GM12878 (cell line): ENCODE measurements at regions not wholly inside any gene's neighbourhood (a gene's known extent, or its start where the extent isn't known, plus 50 kb on each side); places are given as distances from the start of the nearest gene placed in this dataset.

Experiments
- EZH2 ChIP-seq: IDR thresholded peaks from 2 replicates; pipeline ENCODE4 v1.6.1; 2012; ENCODE audit warnings: low read depth, mild to moderate bottlenecking, control low read depth, inconsistent platforms, low read length, borderline replicate concordance; ENCODE audit not compliant: control insufficient read depth
- NFIC ChIP-seq: IDR thresholded peaks from 2 replicates; pipeline ENCODE4 v1.6.1; 2012; ENCODE audit warnings: low read depth, mild to moderate bottlenecking, inconsistent platforms, low read length, moderate library complexity
- POLR2A ChIP-seq: IDR thresholded peaks from 2 replicates; pipeline ENCODE4 v1.6.1; 2011; ENCODE audit warnings: low read depth, mild to moderate bottlenecking, low read length
- YBX1 ChIP-seq: fragments of 450-650 bp; IDR thresholded peaks from 2 replicates; pipeline ENCODE4 v1.6.1; 2016; ENCODE audit warnings: antibody characterized with exemption
- ZSCAN29 ChIP-seq: fragments of 450-650 bp; IDR thresholded peaks from 2 replicates; pipeline ENCODE4 v1.6.1; 2017; ENCODE audit warnings: mild to moderate bottlenecking, moderate library complexity
- TF ChIP-seq, protein P1 (sequence below), 3 experiments: IDR thresholded peaks in 2 of 3; conservative IDR thresholded peaks in 1 of 3; 2 replicates each; pipeline ENCODE4 v1.5.1; 2011; ENCODE audit warnings: low read depth in 3 of 3, low read length in 3 of 3, mild to moderate bottlenecking in 3 of 3, control low read depth in 2 of 3, moderate library complexity in 2 of 3, inconsistent platforms in 1 of 3, mixed read lengths in 1 of 3; ENCODE audit not compliant: control insufficient read depth in 2 of 3, insufficient read depth in 1 of 3; ENCODE audit errors: extremely low read depth in 1 of 3
- TF ChIP-seq, protein P2 (sequence below): IDR thresholded peaks from 2 replicates; pipeline ENCODE4 v1.6.1; 2012; ENCODE audit warnings: low read depth, low read length, improper control_type of control experiment
- TF ChIP-seq, protein P3 (sequence below): fragments of 450-650 bp; IDR thresholded peaks from 2 replicates; pipeline ENCODE4 v1.6.1; 2018; ENCODE audit warnings: borderline replicate concordance, mild to moderate bottlenecking; ENCODE audit not compliant: partially characterized antibody

DNA sequence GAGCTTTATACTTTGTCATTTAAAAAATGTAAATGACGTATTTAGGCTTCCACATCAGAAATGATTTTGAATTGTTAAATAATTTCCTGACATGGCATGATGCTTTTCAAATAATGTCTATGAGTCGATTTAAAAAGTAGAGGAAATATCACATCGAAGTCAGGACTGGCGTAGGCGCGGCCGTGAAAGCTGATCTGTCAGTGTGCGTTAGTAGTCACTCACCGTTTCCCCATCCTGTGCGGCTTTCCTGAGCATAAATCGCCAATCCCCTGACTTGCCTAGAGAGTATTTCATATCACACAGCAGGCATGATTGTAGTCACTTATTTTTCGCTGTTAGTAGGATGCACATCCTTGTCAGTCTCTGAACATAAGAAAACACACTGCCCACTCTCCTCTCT is 843.1 kb downstream of the SOCS6 start:
- TF ChIP-seq YBX1 (no peak), EZH2 (no peak), POLR2A (no peak), ZSCAN29 (no peak), NFIC (no peak)
- TF ChIP-seq, protein P1, sequence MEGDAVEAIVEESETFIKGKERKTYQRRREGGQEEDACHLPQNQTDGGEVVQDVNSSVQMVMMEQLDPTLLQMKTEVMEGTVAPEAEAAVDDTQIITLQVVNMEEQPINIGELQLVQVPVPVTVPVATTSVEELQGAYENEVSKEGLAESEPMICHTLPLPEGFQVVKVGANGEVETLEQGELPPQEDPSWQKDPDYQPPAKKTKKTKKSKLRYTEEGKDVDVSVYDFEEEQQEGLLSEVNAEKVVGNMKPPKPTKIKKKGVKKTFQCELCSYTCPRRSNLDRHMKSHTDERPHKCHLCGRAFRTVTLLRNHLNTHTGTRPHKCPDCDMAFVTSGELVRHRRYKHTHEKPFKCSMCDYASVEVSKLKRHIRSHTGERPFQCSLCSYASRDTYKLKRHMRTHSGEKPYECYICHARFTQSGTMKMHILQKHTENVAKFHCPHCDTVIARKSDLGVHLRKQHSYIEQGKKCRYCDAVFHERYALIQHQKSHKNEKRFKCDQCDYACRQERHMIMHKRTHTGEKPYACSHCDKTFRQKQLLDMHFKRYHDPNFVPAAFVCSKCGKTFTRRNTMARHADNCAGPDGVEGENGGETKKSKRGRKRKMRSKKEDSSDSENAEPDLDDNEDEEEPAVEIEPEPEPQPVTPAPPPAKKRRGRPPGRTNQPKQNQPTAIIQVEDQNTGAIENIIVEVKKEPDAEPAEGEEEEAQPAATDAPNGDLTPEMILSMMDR (IDR thresholded peaks at IDR 0.05 in 2 of 3, conservative IDR thresholded peaks at IDR 0.05 in 1 of 3; ENCODE audit: control insufficient read depth in 2 of 3, extremely low read depth in 1 of 3, insufficient read depth in 1 of 3, low read depth in 3 of 3, low read length in 3 of 3) = no peak
- TF ChIP-seq, protein P2, sequence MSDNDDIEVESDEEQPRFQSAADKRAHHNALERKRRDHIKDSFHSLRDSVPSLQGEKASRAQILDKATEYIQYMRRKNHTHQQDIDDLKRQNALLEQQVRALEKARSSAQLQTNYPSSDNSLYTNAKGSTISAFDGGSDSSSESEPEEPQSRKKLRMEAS = no peak
- TF ChIP-seq, protein P3, sequence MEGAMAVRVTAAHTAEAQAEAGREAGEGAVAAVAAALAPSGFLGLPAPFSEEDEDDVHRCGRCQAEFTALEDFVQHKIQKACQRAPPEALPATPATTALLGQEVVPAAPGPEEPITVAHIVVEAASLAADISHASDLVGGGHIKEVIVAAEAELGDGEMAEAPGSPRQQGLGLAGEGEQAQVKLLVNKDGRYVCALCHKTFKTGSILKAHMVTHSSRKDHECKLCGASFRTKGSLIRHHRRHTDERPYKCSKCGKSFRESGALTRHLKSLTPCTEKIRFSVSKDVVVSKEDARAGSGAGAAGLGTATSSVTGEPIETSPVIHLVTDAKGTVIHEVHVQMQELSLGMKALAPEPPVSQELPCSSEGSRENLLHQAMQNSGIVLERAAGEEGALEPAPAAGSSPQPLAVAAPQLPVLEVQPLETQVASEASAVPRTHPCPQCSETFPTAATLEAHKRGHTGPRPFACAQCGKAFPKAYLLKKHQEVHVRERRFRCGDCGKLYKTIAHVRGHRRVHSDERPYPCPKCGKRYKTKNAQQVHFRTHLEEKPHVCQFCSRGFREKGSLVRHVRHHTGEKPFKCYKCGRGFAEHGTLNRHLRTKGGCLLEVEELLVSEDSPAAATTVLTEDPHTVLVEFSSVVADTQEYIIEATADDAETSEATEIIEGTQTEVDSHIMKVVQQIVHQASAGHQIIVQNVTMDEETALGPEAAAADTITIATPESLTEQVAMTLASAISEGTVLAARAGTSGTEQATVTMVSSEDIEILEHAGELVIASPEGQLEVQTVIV = no peak
